ENCODE measurements at regions not wholly inside any gene's neighbourhood (a gene's known extent, or its start where the extent isn't known, plus 50 kb on each side); places are given as distances from the start of the nearest gene placed in this dataset.

GRCh38 chr18:68104036-68104435, 587.5 kb upstream of the DSEL start:
- TF ChIP-seq CTCF (IDR thresholded peaks at IDR 0.05), result no peak
- Mint-ChIP-seq H3K27ac (ENCODE audit: unreplicated experiment) (peak overlapping the region; percentile 74), H3K36me3 (ENCODE audit: unreplicated experiment) (no peaks in the 10 kb centered on the region), H3K27me3 (ENCODE audit: unreplicated experiment) (no peaks in the 10 kb centered on the region), H3K9me3 (ENCODE audit: unreplicated experiment) (no peaks in the 10 kb centered on the region), H3K4me3 (ENCODE audit: unreplicated experiment) (no peak overlapping the region), H3K4me1 (ENCODE audit: unreplicated experiment) (peaks cover 17% of the 10 kb centered on the region)
- no peak for DNase-seq (ENCODE audit: extremely low spot score, unreplicated experiment)

- Mint-ChIP-seq H3K4me1 (ENCODE audit: unreplicated experiment) (peaks cover 17% of the 10 kb centered on the region), H3K27ac (ENCODE audit: unreplicated experiment) (peak overlapping the region; percentile 74), H3K27me3 (ENCODE audit: unreplicated experiment) (no peaks in the 10 kb centered on the region), H3K9me3 (ENCODE audit: unreplicated experiment) (no peaks in the 10 kb centered on the region), H3K4me3 (ENCODE audit: unreplicated experiment) (no peak overlapping the region), H3K36me3 (ENCODE audit: unreplicated experiment) (no peaks in the 10 kb centered on the region)
- DNase-seq (ENCODE audit: extremely low spot score, unreplicated experiment), result no peak
- no peak for TF ChIP-seq CTCF (IDR thresholded peaks at IDR 0.05)
Measured at GRCh38 chr18:68103561-68103960, 587.0 kb upstream of the DSEL start.

GRCh38 chr18:68102117-68102516, 585.6 kb upstream of the DSEL start:
- Mint-ChIP-seq H3K4me1 (ENCODE audit: unreplicated experiment) (peaks cover 17% of the 10 kb centered on the region), H3K27me3 (ENCODE audit: unreplicated experiment) (no peaks in the 10 kb centered on the region), H3K9me3 (ENCODE audit: unreplicated experiment) (no peaks in the 10 kb centered on the region), H3K36me3 (ENCODE audit: unreplicated experiment) (no peaks in the 10 kb centered on the region), H3K4me3 (ENCODE audit: unreplicated experiment) (no peak overlapping the region), H3K27ac (ENCODE audit: unreplicated experiment) (no peak overlapping the region)
- DNase-seq (ENCODE audit: extremely low spot score, unreplicated experiment), result no peak
- no peak for TF ChIP-seq CTCF (IDR thresholded peaks at IDR 0.05)

GRCh38 chr18:68098655-68099054, 582.1 kb upstream of the DSEL start:
- H3K9me3 Mint-ChIP-seq (ENCODE audit: unreplicated experiment), result no peaks in the 10 kb centered on the region

GRCh38 chr18:68086481-68086880, 570.0 kb upstream of the DSEL start:
- Mint-ChIP-seq H3K27ac (ENCODE audit: unreplicated experiment) (no peak overlapping the region), H3K36me3 (ENCODE audit: unreplicated experiment) (no peaks in the 10 kb centered on the region), H3K9me3 (ENCODE audit: unreplicated experiment) (peaks cover 5% of the 10 kb centered on the region), H3K27me3 (ENCODE audit: unreplicated experiment) (no peaks in the 10 kb centered on the region), H3K4me1 (ENCODE audit: unreplicated experiment) (peaks cover 9% of the 10 kb centered on the region), H3K4me3 (ENCODE audit: unreplicated experiment) (no peak overlapping the region)
- no peak for TF ChIP-seq CTCF (IDR thresholded peaks at IDR 0.05)
- DNase-seq (ENCODE audit: extremely low spot score, unreplicated experiment), result no peak

More at GRCh38 chr18:68098655-68099054, 582.1 kb upstream of the DSEL start:
- H3K27ac Mint-ChIP-seq (ENCODE audit: unreplicated experiment), result no peak overlapping the region
- no peak for TF ChIP-seq CTCF (IDR thresholded peaks at IDR 0.05)
- H3K4me3 Mint-ChIP-seq (ENCODE audit: unreplicated experiment), result no peak overlapping the region
- DNase-seq (ENCODE audit: extremely low spot score, unreplicated experiment), result no peak
- H3K4me1 Mint-ChIP-seq (ENCODE audit: unreplicated experiment), result peaks cover 10% of the 10 kb centered on the region
- H3K27me3 Mint-ChIP-seq (ENCODE audit: unreplicated experiment), result no peaks in the 10 kb centered on the region
- H3K36me3 Mint-ChIP-seq (ENCODE audit: unreplicated experiment), result no peaks in the 10 kb centered on the region
